ENCODE measurements at regions not wholly inside any gene's neighbourhood (a gene's known extent, or its start where the extent isn't known, plus 50 kb on each side); places are given as distances from the start of the nearest gene placed in this dataset.

- no peak for DNase-seq (ENCODE audit: low read depth in 4 of 4, low spot score in 3 of 4)
Observed at GRCh38 chr5:144103611-144104485, 66.6 kb downstream of the YIPF5 start.

- no peak for DNase-seq (ENCODE audit: low read depth in 4 of 4, low spot score in 3 of 4)
Observed at GRCh38 chr5:144105371-144105770, 65.1 kb downstream of the YIPF5 start.

- DNase-seq (ENCODE audit: low read depth in 4 of 4, low spot score in 3 of 4), result no peak
Observed at GRCh38 chr5:144108131-144108530, 62.3 kb downstream of the YIPF5 start.

Measured in right renal pelvis (tissue), 4 donors.